ENCODE measurements at regions not wholly inside any gene's neighbourhood (a gene's known extent, or its start where the extent isn't known, plus 50 kb on each side); places are given as distances from the start of the nearest gene placed in this dataset.

- TF ChIP-seq POLR2A (IDR thresholded peaks at IDR 0.05) (no peak), CTCF (IDR thresholded peaks at IDR 0.05) (no peak)
Observed at GRCh38 chr20:62539198-62540045, 63.6 kb upstream of the GATA5 start.

Measured in lower leg skin (tissue), 3 donors.